CD14-positive monocyte (primary cell): ENCODE measurements at regions not wholly inside any gene's neighbourhood (a gene's known extent, or its start where the extent isn't known, plus 50 kb on each side); places are given as distances from the start of the nearest gene placed in this dataset.

Source experiments
- DNase-seq, 3 donors: peaks; one replicate each; pipeline ENCODE4 v3.0.0-alpha.2; 2011 to 2022
- H2AFZ ChIP-seq: 2 replicates; pipeline ENCODE4 v1.6.0; 2012; ENCODE audit warnings: mild to moderate bottlenecking, low read depth, low read length, inconsistent platforms; ENCODE audit not compliant: insufficient read depth, poor library complexity, severe bottlenecking
- H3K27ac ChIP-seq, 2 donors: 1 replicate in 1 of 2; 2 replicates in 1 of 2; pipeline ENCODE4 v1.5.1; 2012 to 2013; ENCODE audit warnings: low read length in 2 of 2, control low read depth in 1 of 2, inconsistent platforms in 1 of 2, low read depth in 1 of 2, mild to moderate bottlenecking in 1 of 2
- H3K27me3 ChIP-seq, 2 donors: one replicate each; pipeline versions ENCODE4 v1.6.0 to v1.6.1; 2011 to 2013; ENCODE audit warnings: low read length in 2 of 2; ENCODE audit not compliant: control insufficient read depth in 2 of 2, insufficient read depth in 2 of 2
- H3K36me3 ChIP-seq, 2 donors: replicated peaks in 1 of 2; 1 replicate in 1 of 2; 2 replicates in 1 of 2; pipeline versions ENCODE4 v1.5.1 to v1.6.1; 2012 to 2013; ENCODE audit warnings: low read length in 2 of 2, control low read depth in 1 of 2, inconsistent platforms in 1 of 2, mild to moderate bottlenecking in 1 of 2; ENCODE audit not compliant: insufficient read depth in 2 of 2, control insufficient read depth in 1 of 2
- H3K4me1 ChIP-seq, 2 donors: 1 replicate in 1 of 2; 2 replicates in 1 of 2; pipeline versions ENCODE4 v1.5.1 to v1.6.1; 2012 to 2013; ENCODE audit warnings: low read length in 2 of 2, control low read depth in 1 of 2, inconsistent platforms in 1 of 2, mild to moderate bottlenecking in 1 of 2, moderate library complexity in 1 of 2; ENCODE audit not compliant: insufficient read depth in 2 of 2, control insufficient read depth in 1 of 2
- H3K4me2 ChIP-seq: replicated peaks from 2 replicates; pipeline ENCODE3; 2012; ENCODE audit warnings: low read length, moderate library complexity, mild to moderate bottlenecking; ENCODE audit not compliant: poor library complexity, severe bottlenecking; ENCODE audit errors: extremely low read depth
- H3K4me3 ChIP-seq, 3 experiments: fragments of 200-600 bp in 1 of 3; sonication (generic) in 1 of 3; replicated peaks in 1 of 3; 1 replicate in 2 of 3; 2 replicates in 1 of 3; pipeline ENCODE4 v1.5.1; 2011 to 2013; ENCODE audit warnings: low read length in 3 of 3, mild to moderate bottlenecking in 3 of 3, control low read depth in 2 of 3, low read depth in 2 of 3, inconsistent platforms in 1 of 3, moderate library complexity in 1 of 3
- H3K79me2 ChIP-seq: 2 replicates; pipeline ENCODE4 v1.6.0; 2012; ENCODE audit warnings: mild to moderate bottlenecking, control low read depth, inconsistent platforms, low read length, moderate library complexity; ENCODE audit not compliant: insufficient read depth
- H3K9ac ChIP-seq: 2 replicates; pipeline ENCODE4 v1.6.0; 2017; ENCODE audit warnings: low read length, mild to moderate bottlenecking; ENCODE audit not compliant: insufficient read depth, poor library complexity, severe bottlenecking
- H3K9me3 ChIP-seq, 2 donors: replicated peaks in 1 of 2; 1 replicate in 1 of 2; 2 replicates in 1 of 2; pipeline versions ENCODE4 v1.5.1 to v1.6.1; 2012 to 2013; ENCODE audit warnings: low read length in 2 of 2, control low read depth in 1 of 2; ENCODE audit not compliant: control insufficient read depth in 1 of 2, insufficient read depth in 1 of 2
- H4K20me1 ChIP-seq: 2 replicates; pipeline ENCODE4 v1.6.0; 2012; ENCODE audit warnings: mild to moderate bottlenecking, low read length, control low read depth, moderate library complexity; ENCODE audit not compliant: insufficient read depth
- H3K27ac Mint-ChIP-seq, 7 donors: one replicate each; pipeline ENCODE4 v1.8.0; 2020; ENCODE audit warnings: mild to moderate bottlenecking in 7 of 7, mixed read lengths in 7 of 7, moderate library complexity in 6 of 7, inconsistent platforms in 2 of 7
- H3K27me3 Mint-ChIP-seq, 3 donors: one replicate each; pipeline ENCODE4 v1.8.0; 2021 to 2022; ENCODE audit warnings: low read depth in 3 of 3, mild to moderate bottlenecking in 3 of 3, mixed read lengths in 3 of 3, moderate library complexity in 3 of 3, inconsistent platforms in 1 of 3
- H3K36me3 Mint-ChIP-seq, 2 donors: one replicate each; pipeline ENCODE4 v1.8.0; 2020; ENCODE audit warnings: mixed read lengths in 2 of 2, inconsistent platforms in 1 of 2, mild to moderate bottlenecking in 1 of 2
- H3K4me1 Mint-ChIP-seq: one replicate; pipeline ENCODE4 v1.8.0; 2020; ENCODE audit warnings: mild to moderate bottlenecking, mixed read lengths
- H3K4me3 Mint-ChIP-seq, 2 donors: one replicate each; pipeline ENCODE4 v1.8.0; 2020; ENCODE audit warnings: mild to moderate bottlenecking in 2 of 2, mixed read lengths in 2 of 2, moderate library complexity in 1 of 2
- H3K9me3 Mint-ChIP-seq, 7 donors: one replicate each; pipeline ENCODE4 v1.8.0; 2020 to 2022; ENCODE audit warnings: mixed read lengths in 7 of 7, mild to moderate bottlenecking in 6 of 7, moderate library complexity in 6 of 7, inconsistent platforms in 2 of 7
- WGBS: methylation state at CpG from one replicate; pipeline ENCODE4 v1.1.5; 2013; ENCODE audit warnings: missing lambda C conversion rate; ENCODE audit not compliant: insufficient coverage; 5-methylcytosine and 5-hydroxymethylcytosine counted together
- intact Hi-C, 2 donors: fragments of 100-400 bp; cut with micrococcal nuclease; formaldehyde crosslinking; loops; one replicate each; pipeline versions ENCODE4 v1.15.0 to v1.15.1; 2023
- TF ChIP-seq, protein P1 (sequence below): fragments of 200-600 bp; IDR thresholded peaks from one replicate; pipeline ENCODE4 v1.8.0; 2022; ENCODE audit warnings: antibody characterized with exemption, mild to moderate bottlenecking

DNA sequence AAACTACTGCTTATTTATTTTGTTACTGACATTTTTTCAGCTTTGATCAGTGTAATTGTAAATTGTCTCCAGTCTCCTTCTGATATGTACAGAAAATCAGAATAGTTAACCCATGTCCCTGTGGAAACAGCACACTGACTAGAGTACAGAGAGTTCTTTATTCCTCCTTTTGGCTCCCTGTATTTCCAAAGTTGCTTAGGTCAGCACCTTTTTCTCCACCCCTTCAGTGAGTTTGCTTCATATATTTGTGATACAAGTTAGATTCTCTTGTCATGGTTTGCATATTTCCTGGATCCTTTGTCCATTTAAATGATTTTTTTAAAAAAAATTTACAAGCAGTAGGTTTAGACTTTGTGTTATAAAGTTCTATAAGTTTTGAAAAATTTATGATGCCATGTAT lies 2051.1 kb upstream of the LRRTM1 start:
- Histone ChIP-seq H3K9ac (no peak overlapping the region), H3K36me3 (no peaks in the 10 kb centered on the region), H2AFZ (no peak overlapping the region), H3K27me3 (no peaks in the 10 kb centered on the region), H3K4me2 (no peak overlapping the region), H3K9me3 (no peaks in the 10 kb centered on the region), H3K27ac (no peak overlapping the region), H3K4me1 (no peaks in the 10 kb centered on the region), H4K20me1 (no peaks in the 10 kb centered on the region), H3K4me3 (no peak overlapping the region), H3K79me2 (no peaks in the 10 kb centered on the region)
- no peak for DNase-seq
- H3K36me3 Mint-ChIP-seq = no peaks in the 10 kb centered on the region
- peaks cover 0 to 14% (median 2%) of the 10 kb centered on the region in 7 donors for H3K9me3 Mint-ChIP-seq
- intact Hi-C loops = no loop called here
- TF ChIP-seq, protein P1, sequence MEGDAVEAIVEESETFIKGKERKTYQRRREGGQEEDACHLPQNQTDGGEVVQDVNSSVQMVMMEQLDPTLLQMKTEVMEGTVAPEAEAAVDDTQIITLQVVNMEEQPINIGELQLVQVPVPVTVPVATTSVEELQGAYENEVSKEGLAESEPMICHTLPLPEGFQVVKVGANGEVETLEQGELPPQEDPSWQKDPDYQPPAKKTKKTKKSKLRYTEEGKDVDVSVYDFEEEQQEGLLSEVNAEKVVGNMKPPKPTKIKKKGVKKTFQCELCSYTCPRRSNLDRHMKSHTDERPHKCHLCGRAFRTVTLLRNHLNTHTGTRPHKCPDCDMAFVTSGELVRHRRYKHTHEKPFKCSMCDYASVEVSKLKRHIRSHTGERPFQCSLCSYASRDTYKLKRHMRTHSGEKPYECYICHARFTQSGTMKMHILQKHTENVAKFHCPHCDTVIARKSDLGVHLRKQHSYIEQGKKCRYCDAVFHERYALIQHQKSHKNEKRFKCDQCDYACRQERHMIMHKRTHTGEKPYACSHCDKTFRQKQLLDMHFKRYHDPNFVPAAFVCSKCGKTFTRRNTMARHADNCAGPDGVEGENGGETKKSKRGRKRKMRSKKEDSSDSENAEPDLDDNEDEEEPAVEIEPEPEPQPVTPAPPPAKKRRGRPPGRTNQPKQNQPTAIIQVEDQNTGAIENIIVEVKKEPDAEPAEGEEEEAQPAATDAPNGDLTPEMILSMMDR = no peak
- H3K27ac Mint-ChIP-seq = no peak overlapping the region
- H3K27me3 Mint-ChIP-seq = no peaks in the 10 kb centered on the region
- H3K4me1 Mint-ChIP-seq = no peaks in the 10 kb centered on the region
- no peak overlapping the region for H3K4me3 Mint-ChIP-seq

DNA sequence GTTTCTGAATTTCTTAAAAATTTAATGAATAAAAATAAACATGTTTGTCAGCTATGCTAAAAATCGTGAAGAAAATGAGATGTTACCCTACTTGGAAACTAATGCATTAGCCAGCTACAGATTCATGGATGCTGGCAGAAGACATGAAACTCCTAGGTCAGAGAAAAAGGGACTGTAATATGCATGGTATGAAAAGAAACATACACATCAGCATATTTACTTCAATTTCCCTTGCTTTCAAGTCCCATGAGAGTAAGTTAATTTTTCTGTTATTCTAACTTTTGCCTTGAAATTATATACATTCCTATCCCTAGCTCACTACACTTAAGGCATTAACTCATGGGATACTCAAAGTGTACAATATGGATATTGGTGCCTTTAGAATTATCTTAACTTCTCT lies 2041.4 kb upstream of the LRRTM1 start:
- intact Hi-C loops = no loop called here
- H3K36me3 Mint-ChIP-seq = no peaks in the 10 kb centered on the region
- Histone ChIP-seq H3K4me3 (no peak overlapping the region), H3K27me3 (no peaks in the 10 kb centered on the region), H3K79me2 (no peaks in the 10 kb centered on the region), H2AFZ (no peak overlapping the region), H4K20me1 (no peaks in the 10 kb centered on the region), H3K4me1 (no peaks in the 10 kb centered on the region), H3K9me3 (peaks cover 0 to 9% of the 10 kb centered on the region in 2 donors), H3K4me2 (no peak overlapping the region), H3K27ac (no peak overlapping the region), H3K9ac (no peak overlapping the region), H3K36me3 (no peaks in the 10 kb centered on the region)
- DNase-seq = no peak
- H3K27me3 Mint-ChIP-seq = peaks cover 0 to 2% (median 0%) of the 10 kb centered on the region in 3 donors
- no peak overlapping the region for H3K4me3 Mint-ChIP-seq
- TF ChIP-seq, protein P1 = no peak
- WGBS = no CpG with 5 or more reads among the region's 1 CpG
- no peaks in the 10 kb centered on the region for H3K4me1 Mint-ChIP-seq
- H3K27ac Mint-ChIP-seq = no peak overlapping the region
- H3K9me3 Mint-ChIP-seq = peaks cover 0 to 4% (median 0%) of the 10 kb centered on the region in 7 donors
